GM12874 (cell line): ENCODE measurements at regions not wholly inside any gene's neighbourhood (a gene's known extent, or its start where the extent isn't known, plus 50 kb on each side); places are given as distances from the start of the nearest gene placed in this dataset.

Source experiments
- TF ChIP-seq, protein P1 (sequence below): IDR thresholded peaks from 2 replicates; pipeline ENCODE4 v1.5.1; 2011; ENCODE audit warnings: low read depth, mild to moderate bottlenecking, control low read depth, low read length, moderate library complexity; ENCODE audit not compliant: insufficient read depth

DNA sequence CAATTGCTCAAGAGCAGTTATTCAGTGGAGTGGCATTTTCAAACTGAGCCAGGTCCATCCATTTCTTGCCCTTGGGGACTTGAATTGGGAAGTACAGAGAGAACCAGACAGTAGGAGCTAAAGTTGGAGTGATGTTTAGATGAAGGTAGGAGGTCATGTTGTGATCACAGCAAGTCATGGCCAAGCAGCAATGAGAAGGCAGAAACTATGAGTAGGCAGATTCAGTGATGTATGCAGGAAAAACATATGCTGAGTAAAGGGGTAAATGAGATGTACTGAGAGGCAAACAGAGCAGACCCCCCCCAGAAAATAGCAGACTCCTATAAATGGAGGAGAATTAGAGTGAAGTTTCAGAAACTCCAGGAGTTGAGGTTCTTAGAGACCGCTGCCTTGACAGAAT lies 95.8 kb downstream of the PERP start:
- TF ChIP-seq, protein P1, sequence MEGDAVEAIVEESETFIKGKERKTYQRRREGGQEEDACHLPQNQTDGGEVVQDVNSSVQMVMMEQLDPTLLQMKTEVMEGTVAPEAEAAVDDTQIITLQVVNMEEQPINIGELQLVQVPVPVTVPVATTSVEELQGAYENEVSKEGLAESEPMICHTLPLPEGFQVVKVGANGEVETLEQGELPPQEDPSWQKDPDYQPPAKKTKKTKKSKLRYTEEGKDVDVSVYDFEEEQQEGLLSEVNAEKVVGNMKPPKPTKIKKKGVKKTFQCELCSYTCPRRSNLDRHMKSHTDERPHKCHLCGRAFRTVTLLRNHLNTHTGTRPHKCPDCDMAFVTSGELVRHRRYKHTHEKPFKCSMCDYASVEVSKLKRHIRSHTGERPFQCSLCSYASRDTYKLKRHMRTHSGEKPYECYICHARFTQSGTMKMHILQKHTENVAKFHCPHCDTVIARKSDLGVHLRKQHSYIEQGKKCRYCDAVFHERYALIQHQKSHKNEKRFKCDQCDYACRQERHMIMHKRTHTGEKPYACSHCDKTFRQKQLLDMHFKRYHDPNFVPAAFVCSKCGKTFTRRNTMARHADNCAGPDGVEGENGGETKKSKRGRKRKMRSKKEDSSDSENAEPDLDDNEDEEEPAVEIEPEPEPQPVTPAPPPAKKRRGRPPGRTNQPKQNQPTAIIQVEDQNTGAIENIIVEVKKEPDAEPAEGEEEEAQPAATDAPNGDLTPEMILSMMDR = no peak

GRCh38 chr6:138012682-138013081 lies 94.5 kb downstream of the PERP start:
- TF ChIP-seq, protein P1 = no peak

- TF ChIP-seq, protein P1 = no peak
These were observed 93.3 kb downstream of the PERP start for GRCh38 chr6:138013959-138014358.

GRCh38 chr6:138017166-138017757 lies 90.0 kb downstream of the PERP start:
- TF ChIP-seq, protein P1 = no peak

DNA sequence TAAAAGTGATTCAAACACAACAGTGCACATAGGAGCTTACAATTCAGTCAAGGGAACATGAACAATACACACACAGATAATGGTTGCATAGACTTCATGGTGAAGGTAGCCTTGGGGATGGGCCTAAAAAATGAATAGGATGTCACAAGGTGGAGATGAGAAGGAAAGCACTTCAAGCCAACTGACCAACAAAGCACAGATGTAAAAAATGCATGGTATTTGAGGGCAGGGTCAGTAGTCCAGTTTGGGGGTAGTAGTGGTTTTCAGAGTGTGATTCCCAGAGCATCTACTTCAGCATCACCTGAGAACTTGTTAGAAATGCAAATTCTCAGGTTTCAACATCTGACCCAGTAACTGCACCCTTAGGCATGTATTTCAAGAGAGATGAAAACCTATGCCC lies 88.9 kb downstream of the PERP start:
- TF ChIP-seq, protein P1 = no peak

- TF ChIP-seq, protein P1 = no peak
These were observed 81.7 kb downstream of the PERP start for GRCh38 chr6:138025528-138025978.

DNA sequence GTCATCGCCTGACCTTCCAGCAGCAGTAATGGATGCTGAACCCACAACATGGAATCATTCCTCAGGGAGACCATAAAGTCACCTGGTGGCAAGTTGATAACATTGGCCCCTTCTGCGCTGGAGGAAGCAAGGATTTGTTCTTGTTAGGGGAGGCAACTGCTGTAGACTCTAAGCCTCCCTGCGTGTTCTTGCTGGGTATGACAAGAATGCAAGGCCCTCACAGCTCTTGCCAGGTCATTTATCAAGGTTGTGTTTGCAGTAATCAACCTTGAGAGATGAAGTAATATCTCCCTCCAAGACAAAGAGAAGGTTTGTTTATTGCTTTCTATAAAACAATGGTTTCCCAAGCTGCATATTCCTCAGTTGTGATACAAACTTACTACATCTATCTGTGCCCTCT lies 80.9 kb downstream of the PERP start:
- TF ChIP-seq, protein P1 = no peak
